ENCODE measurements at regions not wholly inside any gene's neighbourhood (a gene's known extent, or its start where the extent isn't known, plus 50 kb on each side); places are given as distances from the start of the nearest gene placed in this dataset.
A peak's percentile ranks its signal among the peaks of the same experiment; 100 is the strongest.

- FAIRE-seq = no peak
Measured at GRCh38 chr2:190783513-190784263, 96.9 kb upstream of the GLS start.

GRCh38 chr2:190785334-190785733 is 95.3 kb upstream of the GLS start:
- FAIRE-seq = peak; percentile 75

More at GRCh38 chr2:190783513-190784263, 96.9 kb upstream of the GLS start:
- no peak for DNase-seq (ENCODE audit: low spot score)

GRCh38 chr2:190786404-190787166 is 94.0 kb upstream of the GLS start:
- DNase-seq (ENCODE audit: low spot score) (no peak), FAIRE-seq (peak; percentile 47)

More at GRCh38 chr2:190785334-190785733, 95.3 kb upstream of the GLS start:
- DNase-seq (ENCODE audit: low spot score) = peak; percentile 41

GRCh38 chr2:190787743-190788235 is 92.8 kb upstream of the GLS start:
- no peak for FAIRE-seq
- no peak for DNase-seq (ENCODE audit: low spot score)

GRCh38 chr2:190789074-190790004 is 91.3 kb upstream of the GLS start:
- FAIRE-seq = peak; percentile 81
- peak; percentile 50 for DNase-seq (ENCODE audit: low spot score)

- FAIRE-seq (peak; percentile 97), DNase-seq (ENCODE audit: low spot score) (peak; percentile 83)
Measured at GRCh38 chr2:190791347-190791975, 89.2 kb upstream of the GLS start.

GRCh38 chr2:190791976-190792575 is 88.5 kb upstream of the GLS start:
- DNase-seq (ENCODE audit: low spot score) = peak; percentile 47
- FAIRE-seq = no peak

- DNase-seq (ENCODE audit: low spot score) = peak; percentile 81
Measured at GRCh38 chr2:190792956-190793888, 87.4 kb upstream of the GLS start.

GRCh38 chr2:190794377-190794776 is 86.2 kb upstream of the GLS start:
- no peak for FAIRE-seq

More at GRCh38 chr2:190792956-190793888, 87.4 kb upstream of the GLS start:
- FAIRE-seq = peak; percentile 58

GRCh38 chr2:190794790-190795189 is 85.8 kb upstream of the GLS start:
- FAIRE-seq = no peak

More at GRCh38 chr2:190794377-190794776, 86.2 kb upstream of the GLS start:
- DNase-seq (ENCODE audit: low spot score) = peak; percentile 44

GRCh38 chr2:190795686-190796085 is 84.9 kb upstream of the GLS start:
- DNase-seq (ENCODE audit: low spot score) (no peak), FAIRE-seq (no peak)

More at GRCh38 chr2:190794790-190795189, 85.8 kb upstream of the GLS start:
- no peak for DNase-seq (ENCODE audit: low spot score)

GRCh38 chr2:190799999-190800398 is 80.6 kb upstream of the GLS start:
- FAIRE-seq (no peak), DNase-seq (ENCODE audit: low spot score) (no peak)

- peak; percentile 62 for FAIRE-seq
Measured at GRCh38 chr2:190800528-190800927, 80.1 kb upstream of the GLS start.

GRCh38 chr2:190802129-190802528 is 78.5 kb upstream of the GLS start:
- FAIRE-seq = no peak

More at GRCh38 chr2:190800528-190800927, 80.1 kb upstream of the GLS start:
- no peak for DNase-seq (ENCODE audit: low spot score)

GRCh38 chr2:190802626-190803209 is 77.9 kb upstream of the GLS start:
- DNase-seq (ENCODE audit: low spot score) = no peak
- FAIRE-seq = no peak

More at GRCh38 chr2:190802129-190802528, 78.5 kb upstream of the GLS start:
- no peak for DNase-seq (ENCODE audit: low spot score)

GRCh38 chr2:190804182-190804795 is 76.3 kb upstream of the GLS start:
- peak; percentile 70 for FAIRE-seq
- no peak for DNase-seq (ENCODE audit: low spot score)

- DNase-seq (ENCODE audit: low spot score) (no peak), FAIRE-seq (no peak)
Measured at GRCh38 chr2:190805126-190805525, 75.5 kb upstream of the GLS start.

- FAIRE-seq (no peak), DNase-seq (ENCODE audit: low spot score) (no peak)
Measured at GRCh38 chr2:190805843-190806242, 74.8 kb upstream of the GLS start.

Measured in RCC 7860 (cell line).